ENCODE measurements at regions not wholly inside any gene's neighbourhood (a gene's known extent, or its start where the extent isn't known, plus 50 kb on each side); places are given as distances from the start of the nearest gene placed in this dataset.
"Not testable (repeated sequence)": the region's sequence is repeated elsewhere in the genome, so short reads cannot be mapped to it uniquely, and the experiment has no call there.

DNA sequence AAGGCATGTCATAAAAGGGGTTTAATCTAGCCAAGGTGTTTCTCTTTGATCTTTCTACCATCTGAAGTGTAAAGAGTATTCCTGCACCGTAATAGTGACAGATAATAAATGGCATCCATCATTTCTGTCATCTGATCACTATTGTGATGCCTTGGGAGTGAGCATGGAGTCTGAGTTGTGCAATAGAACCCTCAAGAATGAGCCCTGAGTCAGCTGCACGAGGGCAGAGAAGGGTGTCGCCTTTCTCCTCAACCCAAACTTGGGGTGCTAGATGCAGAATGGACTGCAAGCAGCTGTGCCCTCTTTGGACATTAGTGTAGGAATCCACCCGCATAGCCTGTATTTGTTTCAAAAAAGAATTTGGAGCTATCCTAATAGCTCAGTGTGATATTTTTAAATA lies 115.2 kb downstream of the ZNF37A start:
- DNase-seq (ENCODE audit: low spot score) = no peak

DNA sequence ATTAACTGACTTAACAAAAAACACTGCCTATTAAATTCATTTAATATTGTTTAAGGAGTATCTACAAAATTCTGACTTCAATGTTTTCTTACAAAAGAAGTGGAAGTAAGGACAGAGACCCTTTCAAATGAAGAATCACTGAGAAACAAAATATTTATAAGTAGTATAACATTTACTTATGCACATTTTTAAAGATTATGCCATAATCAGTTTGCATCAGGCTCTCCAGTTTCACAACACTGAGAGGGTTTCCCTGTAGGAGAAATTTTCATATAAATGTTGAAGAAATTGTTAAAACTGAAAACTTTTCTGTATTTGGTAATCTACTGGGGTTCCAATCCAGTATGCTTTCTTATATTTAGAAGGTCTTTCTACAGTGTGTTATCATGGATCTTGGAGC lies 115.6 kb downstream of the ZNF37A start:
- not testable (repeated sequence) for DNase-seq (ENCODE audit: low spot score)

DNA sequence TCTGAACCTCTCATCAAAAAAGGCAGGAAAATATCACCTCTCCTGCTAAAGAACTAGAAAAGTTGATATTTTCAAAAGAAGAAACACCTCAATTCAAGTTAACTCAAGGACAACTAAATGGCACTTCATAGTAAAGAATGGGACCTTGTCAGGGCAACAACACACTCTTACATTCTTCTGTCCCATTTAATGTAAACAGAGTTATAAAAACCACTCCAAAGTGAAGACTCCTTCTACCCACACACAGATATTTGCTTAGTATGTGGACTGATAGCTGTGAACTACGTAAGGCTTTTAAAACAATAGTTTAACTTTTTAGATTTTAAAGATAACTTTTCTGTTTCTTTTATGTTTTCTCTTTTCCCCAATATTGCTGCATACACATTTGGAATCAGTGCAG lies 118.3 kb downstream of the ZNF37A start:
- DNase-seq (ENCODE audit: low spot score) = no peak

DNA sequence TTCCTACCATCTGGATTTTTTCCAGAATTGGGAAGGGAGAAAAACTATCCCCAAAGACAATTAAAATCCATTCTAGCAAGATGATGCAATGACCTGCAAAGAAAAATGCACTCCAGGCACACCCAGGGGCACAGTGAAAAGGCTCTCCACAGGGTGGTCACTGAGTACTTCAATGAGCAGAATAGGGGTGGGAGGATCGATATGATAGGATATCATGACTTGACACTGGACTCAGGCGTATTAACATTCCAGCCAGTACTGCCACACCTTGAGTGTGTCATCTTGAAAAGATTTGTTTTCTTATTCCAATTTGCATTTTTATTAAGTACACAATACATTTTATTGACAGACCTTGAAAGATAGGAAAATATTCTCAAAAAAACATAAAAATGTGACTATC lies 132.2 kb downstream of the ZNF37A start:
- no peak for DNase-seq (ENCODE audit: low spot score)

DNA sequence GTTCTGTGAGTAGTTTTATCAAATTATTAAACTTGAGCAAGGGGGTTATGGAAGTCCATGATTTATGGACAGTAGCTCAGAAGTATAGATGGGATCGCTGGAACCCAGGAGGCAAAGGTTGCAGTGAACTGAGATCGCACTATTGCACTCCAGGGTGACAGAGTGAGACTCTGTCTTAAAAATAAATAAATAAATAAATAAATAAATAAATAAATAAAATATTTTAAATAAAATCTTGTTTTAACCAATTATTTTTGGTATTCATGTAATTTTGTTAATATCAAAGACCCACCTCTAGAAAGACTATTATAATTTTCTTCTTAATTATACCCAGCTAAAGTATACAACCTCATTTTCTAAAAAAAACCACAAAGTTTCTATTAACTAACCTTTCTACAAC lies 134.3 kb downstream of the ZNF37A start:
- DNase-seq (ENCODE audit: low spot score) = no peak

DNA sequence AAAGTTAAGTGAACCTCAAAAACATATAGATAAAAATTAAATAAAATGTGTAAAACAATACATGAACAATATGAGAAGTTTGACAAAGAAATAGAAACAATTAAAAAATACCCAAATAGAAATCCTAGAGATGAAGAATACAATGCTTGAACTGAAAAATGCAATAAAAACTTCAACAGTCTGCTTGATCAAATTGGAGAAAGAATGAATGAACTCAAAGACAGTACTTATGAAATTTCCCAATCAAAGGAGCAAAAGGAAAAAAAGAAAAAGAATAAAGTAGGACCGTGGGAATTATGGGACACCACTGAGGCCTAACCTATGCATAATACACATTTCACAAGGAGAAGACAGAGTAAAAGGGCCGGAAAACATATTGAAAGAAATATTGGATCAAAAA lies 144.3 kb downstream of the ZNF37A start:
- DNase-seq (ENCODE audit: low spot score) = not testable (repeated sequence)

DNA sequence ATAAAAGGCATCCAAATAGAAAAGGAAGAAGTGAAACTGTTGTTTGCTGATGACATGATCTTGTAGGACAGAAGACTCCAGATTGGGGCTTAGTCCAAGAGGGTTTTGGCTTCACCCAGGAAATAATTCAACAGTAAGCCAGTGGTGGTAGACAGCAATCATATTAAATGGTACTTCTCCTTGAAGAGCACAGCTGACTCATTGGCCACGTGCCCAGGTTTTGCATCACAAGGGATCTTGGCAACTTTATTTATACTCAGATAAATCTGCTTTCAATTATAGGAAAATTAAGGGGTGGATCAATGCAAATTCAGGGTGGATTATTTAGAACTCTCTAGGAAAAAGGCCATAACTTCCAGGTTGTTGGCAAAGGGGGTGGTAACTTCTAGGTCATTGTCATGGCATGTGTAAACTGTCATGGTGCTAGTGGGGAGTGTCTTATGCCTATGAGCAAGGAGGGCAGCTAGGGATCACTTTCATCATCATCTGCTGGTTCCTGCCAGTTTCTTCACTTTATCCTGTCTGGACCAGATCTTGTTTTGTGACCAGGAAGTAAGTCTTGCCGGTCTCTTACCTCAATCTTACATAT lies 148.0 kb downstream of the ZNF37A start:
- not testable (repeated sequence) for DNase-seq (ENCODE audit: low spot score)

DNA sequence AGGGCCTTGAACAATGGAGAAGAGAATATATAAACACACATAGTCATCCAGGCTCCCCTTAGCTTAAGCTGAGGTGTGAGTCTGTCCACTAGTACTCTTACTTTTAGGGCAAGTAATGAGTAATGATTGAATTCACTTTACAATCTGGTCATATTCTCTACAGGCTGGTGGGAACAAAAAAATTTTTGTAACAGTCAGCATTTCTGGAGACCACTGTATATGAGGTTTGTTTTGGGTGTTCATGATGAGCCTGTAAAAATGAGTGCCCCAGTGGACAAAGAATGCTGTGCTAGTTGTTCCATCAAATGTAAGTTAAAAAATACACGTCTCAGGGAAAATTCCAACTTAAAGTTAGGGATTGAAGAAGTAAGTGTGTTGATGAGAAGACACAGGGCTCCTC lies 154.0 kb downstream of the ZNF37A start:
- not testable (repeated sequence) for DNase-seq (ENCODE audit: low spot score)

DNA sequence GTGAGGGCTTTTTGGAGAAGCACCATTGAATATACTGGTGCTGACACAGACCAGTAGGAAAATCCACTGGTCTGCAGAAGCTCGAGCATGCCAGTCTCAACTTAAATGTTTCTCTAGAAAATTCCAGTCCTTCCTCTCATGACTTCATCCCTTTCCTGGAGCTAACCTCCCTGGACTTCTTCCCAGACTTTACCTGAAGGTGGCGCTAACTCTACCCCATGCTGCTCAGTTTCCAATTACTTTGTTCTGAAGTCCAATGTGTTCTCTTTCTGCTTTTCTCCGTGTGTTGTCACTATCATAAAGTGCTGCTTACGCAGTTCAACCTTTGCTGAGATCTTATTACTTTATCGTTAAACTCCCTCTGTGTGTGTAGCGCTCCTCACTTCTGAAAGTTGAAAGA lies 158.4 kb downstream of the ZNF37A start:
- DNase-seq (ENCODE audit: low spot score) = not testable (repeated sequence)

DNA sequence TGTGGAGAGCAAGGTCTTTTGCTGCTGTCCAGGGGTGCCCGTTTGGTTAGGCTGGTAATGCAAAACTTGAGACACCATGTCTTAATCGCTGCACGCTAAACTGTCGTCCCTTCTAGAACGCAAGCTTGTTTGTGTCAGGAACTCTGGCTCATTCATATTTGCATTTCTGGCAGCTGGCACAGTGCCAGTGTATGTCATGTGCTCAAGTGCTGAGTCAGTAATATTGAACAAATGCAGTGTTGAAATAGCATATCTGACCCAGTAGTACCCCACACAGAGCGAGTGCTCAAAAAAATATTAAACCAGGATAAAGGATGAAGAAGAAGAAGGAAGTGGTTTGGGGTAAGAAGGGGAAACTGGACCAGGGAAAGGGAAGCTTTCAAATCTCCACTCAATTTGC lies 173.4 kb downstream of the ZNF37A start:
- DNase-seq (ENCODE audit: low spot score) = not testable (repeated sequence)

DNA sequence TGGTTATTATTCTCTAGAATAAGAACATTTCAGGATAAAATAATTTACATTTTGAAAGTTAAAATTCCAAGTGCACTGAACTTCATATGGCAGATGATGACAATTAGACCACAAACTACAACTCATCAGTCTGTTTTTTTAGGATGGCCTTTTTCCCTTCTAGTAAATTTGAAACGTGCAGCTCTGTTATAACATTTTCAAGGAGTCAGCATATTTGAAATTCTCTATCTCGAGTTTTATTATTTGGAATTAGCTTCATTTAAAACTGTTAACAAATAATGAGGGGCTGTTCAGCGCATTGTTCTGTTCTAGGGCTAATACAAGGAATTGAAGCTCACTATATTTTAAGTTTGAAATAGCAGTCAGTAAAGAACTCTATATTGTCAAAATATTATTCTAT lies 176.9 kb downstream of the ZNF37A start:
- not testable (repeated sequence) for DNase-seq (ENCODE audit: low spot score)

DNA sequence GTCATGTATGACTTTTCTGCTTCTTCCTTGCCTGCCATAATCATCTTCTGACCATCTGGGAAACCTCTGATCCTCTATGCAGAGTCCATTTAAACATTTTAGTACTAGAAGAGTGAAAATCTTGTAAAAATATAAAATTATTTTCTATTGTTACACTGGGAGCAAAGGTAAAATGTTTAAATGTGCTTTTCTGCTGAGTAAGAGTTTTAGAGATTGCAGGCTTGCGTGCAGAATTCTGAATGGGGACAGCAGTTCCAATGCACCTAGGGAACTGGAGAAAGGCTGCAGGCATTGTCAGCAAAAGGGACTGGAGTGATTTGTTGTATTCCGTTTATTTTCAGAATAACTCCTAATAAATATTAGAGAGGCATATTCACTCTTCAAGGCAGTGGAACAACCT lies 180.7 kb downstream of the ZNF37A start:
- DNase-seq (ENCODE audit: low spot score) = not testable (repeated sequence)

DNA sequence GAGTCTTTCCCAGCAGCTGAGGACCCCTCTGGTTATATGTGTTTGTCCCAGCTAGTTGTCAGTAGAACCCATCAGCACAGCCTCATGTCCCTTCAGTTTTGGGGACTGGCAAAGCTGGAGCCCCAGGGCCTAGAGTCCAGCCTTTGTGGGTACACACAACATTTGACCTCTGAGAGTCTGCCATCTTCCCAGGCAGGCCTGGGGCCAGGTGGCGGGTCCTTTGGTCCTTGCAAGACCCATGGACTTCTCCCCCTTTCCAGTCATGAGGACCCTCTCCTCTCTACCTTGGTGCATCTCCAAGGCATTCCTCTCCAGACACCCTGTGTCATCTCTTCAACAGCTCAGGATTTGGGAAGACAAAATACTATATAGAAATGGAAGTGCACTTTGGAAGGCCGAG lies 198.4 kb downstream of the ZNF37A start:
- DNase-seq (ENCODE audit: low spot score) = not testable (repeated sequence)

DNA sequence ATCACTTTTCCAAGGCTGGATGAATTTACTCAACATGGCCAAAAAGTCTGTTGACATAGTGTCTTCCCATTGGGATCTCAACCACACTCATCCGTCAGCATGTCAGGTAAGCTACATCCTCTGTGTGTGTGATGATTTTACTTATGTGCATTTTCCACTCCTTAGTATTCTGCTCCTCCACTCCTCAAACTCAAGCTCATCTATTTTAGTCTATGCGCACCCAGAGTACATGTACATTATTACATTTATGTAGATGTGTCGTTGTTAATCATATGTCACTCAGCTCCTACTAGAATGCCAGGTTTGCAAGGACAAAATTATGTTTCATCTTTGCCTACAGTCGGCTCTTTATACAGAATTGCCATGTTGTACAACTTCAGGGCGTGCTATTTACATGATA lies 216.0 kb downstream of the ZNF37A start:
- DNase-seq (ENCODE audit: low spot score) = not testable (repeated sequence)

DNA sequence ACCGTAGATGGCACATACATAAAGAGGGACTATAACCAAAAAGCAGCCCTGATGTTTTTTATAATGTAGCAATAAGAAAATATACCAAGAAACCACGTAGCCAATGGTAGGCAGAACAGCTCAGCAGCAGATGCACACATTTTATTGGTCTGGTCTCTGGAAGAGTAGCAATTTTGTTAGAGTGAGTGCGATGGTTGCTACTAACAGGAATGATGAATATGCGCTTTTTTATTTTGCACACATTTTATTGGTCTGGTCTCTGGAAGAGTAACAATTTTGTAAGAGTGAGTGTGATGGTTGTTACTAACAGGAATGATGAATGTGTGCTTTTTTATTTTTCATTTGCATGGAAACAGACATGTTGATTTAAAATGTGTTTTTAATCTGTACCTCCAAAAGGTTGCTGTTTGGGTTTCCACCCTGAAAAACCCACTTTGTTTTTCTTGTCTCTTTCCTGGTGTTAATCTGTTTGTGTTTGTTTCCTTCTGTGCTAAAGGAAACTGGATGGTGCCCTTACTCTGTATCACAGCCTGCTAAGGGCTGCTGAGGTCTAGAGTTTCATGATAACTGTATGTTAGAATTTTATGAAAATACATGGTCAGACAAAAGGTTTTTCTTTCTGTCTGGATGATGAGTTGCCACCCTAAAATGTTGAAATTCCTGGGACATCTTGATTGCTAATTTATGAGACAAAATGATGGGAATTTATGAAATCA lies 221.1 kb downstream of the ZNF37A start:
- DNase-seq (ENCODE audit: low spot score) = not testable (repeated sequence)

DNA sequence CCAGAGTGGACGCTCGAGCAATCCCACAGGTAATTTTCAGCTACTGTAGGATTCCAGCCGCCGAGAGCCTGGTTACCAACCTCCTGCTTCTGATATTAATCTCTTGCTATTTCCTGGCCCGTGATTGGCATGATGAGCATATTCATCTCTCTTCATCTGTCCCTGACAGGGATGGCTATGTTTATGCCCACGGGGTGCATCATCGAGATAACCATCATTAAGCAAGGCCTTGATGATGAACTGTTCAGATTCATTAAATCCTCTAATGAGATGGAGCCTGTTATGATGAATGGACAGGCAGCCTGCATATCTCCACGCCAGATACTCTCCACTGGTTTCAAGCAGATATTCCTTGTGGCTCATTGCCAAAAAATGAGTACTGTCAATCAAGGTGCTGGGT lies 227.3 kb downstream of the ZNF37A start:
- not testable (repeated sequence) for DNase-seq (ENCODE audit: low spot score)

DNA sequence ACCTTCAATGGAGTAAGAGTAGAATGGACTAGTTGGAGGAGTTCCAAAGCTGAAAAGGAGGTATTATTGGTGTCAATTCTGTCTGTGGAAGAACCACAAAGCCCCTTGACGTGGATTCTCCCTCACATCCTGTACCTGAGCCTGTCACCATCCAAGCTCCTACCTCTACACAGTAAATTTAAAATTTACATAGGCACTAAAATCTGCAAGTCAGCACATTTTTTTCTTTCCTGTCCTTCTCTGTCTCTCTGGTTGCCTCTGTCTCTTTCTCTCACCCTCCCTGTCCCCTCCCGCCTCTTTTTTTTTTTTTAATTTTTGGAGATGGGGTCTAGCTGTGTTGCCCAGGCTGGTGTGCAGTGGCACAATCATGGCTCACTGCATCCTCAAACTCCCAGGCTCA lies 236.2 kb downstream of the ZNF37A start:
- DNase-seq (ENCODE audit: low spot score) = not testable (repeated sequence)

DNA sequence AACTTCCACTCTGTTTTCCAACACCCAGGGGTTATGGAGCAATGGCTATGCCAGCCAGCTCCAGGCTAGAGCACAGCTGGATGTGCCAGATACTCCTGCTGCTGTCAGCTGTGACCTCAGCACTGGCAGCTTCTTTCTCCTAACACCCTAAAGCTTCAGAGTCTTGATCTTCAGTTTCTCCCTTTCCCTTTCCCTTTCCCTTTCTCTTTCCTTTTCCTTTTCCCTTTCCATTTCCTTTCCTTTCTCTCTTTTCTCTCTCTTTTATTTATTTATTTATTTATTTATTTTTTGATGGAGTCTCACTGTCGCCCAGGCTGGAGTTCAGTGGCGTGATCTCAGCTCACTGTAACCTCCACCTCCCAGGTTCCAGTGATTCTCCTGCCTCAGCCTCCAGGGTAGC lies 237.0 kb downstream of the ZNF37A start:
- DNase-seq (ENCODE audit: low spot score) = not testable (repeated sequence)

DNA sequence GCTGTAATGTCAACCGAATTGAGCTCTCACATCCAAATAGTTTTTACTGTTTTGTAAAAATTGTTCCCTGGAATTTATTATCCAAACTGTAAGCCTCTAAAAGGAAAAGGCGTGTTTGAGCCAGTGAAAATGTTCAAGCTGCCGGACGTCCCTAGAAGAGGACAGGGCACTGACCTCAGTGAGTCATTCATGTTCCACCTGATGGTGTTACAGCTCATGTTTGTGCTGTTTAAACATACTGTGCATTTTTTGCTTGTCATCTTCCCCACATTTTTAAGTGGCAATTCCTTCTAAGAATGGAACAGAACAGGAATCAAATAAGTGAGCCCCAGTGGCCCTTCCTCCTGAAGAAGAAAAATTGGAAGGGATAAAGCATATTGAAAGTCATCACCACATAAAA lies 239.6 kb downstream of the ZNF37A start:
- not testable (repeated sequence) for DNase-seq (ENCODE audit: low spot score)

DNA sequence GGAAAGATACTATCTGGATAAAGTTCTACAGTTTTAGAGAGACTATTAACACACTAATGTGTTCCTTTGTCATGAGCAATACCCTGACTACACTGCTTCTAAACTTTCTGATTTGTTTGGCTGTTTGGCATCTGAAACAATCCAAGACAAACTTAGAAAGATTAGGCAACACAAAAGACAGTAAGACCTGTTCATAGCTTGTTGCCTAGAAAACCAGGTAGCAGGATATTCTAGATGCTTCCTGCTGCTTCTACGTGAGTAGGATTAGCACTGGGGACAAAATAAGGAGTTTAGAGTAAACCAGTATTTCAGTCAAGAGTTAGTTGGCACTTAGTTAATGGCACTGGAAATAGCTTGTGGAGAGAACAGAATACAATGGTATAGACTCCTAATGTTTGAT lies 256.5 kb downstream of the ZNF37A start:
- not testable (repeated sequence) for DNase-seq (ENCODE audit: low spot score)

DNA sequence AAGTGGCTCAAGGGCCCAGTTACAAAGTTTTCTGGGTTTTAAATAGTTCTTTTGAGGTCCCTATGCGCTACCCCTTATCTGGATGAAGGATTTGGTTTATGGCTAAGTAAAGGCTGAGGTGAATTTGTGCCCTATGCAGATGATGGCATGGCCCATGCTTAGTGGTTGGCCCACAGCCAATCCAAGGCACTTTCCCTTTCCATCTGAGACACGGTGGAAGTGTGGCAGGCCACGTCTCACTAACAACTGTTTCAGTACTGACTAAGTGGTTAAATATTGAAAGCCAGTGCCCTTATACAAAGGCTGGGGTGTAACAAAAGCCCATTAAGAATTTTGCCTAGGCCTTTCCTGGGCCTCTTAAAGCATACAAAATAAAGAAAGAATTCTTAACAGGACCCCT lies 260.3 kb downstream of the ZNF37A start:
- DNase-seq (ENCODE audit: low spot score) = not testable (repeated sequence)

DNA sequence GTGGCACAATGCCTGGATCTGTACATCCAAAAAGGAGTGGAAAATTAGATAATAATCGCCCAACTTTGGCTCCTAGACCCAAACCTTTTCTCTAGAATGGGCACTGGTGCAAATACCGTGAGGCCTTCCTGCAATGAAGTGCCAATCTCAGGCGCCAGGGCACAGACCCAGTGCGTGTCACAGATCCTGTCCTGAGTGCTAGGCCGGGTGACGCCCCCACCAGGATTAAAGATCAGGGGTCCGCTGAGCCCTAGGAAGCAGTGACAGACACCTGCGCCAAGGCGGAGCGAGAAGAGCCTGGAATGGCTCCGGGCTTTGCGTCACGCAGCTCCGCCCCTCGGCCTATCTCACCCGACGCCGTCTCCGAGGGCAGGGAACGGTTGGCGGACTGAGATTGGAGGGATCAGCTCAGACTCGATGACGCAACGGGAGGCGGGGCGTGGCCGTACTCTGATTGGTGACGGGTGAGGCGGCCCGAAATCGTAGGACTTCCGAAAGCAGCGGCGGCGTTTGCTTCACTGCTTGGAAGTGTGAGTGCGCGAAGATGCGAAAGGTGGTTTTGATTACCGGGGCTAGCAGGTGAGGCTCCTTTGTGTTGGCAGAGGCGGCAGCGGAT lies 261.9 kb downstream of the ZNF37A start:
- DNase-seq (ENCODE audit: low spot score) = peak; percentile 77

DNA sequence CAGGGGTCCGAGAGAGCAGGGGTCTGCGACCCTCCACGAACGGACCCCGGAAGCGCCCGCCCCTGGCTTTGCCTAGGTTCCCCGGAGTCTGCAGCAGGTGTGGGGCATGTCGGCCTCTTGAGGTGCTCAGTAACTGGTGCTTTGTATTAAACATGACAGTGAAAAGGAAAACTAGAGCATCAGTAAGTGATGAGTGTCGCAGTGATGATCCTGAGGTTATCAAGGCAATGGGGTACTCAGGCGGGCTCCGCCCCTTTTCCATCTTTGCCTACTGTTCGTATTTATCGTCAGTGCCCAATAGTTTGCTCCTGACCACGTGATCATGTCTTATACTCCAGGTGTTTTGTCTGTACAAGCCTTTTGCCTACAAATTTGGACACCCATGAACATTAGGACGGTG lies 262.4 kb downstream of the ZNF37A start:
- peak; percentile 4 for DNase-seq (ENCODE audit: low spot score)

All from CD4-positive, alpha-beta T cell treated with Interleukin-15 for 4 hours (primary cell).